H1 (cell line): ENCODE measurements at regions not wholly inside any gene's neighbourhood (a gene's known extent, or its start where the extent isn't known, plus 50 kb on each side); places are given as distances from the start of the nearest gene placed in this dataset.

Experiments
- ATF2 ChIP-seq: IDR thresholded peaks from 2 replicates; pipeline ENCODE4 v1.6.1; 2012; ENCODE audit warnings: low read length, inconsistent platforms
- CTCF ChIP-seq, 3 experiments: IDR thresholded peaks; 1 replicate in 2 of 3; 2 replicates in 1 of 3; pipeline versions ENCODE4 v1.5.1 to v1.6.1; 2011; ENCODE audit warnings: low read length in 3 of 3, mild to moderate bottlenecking in 3 of 3, inconsistent platforms in 2 of 3, low read depth in 1 of 3, moderate library complexity in 1 of 3; ENCODE audit not compliant: insufficient read depth in 1 of 3; ENCODE audit errors: control extremely low read depth in 1 of 3
- KDM1A ChIP-seq: fragments of 200-600, 300-600 bp; sonication (generic); IDR thresholded peaks from 2 replicates; pipeline ENCODE4 v1.7.1; 2016; ENCODE audit warnings: mild to moderate bottlenecking, low read length, borderline replicate concordance
- NRF1 ChIP-seq: IDR thresholded peaks from 2 replicates; pipeline ENCODE4 v1.6.1; 2011; ENCODE audit warnings: mild to moderate bottlenecking, low read depth, low read length, improper control_type of control experiment
- SIN3A ChIP-seq, 2 experiments: IDR thresholded peaks in 1 of 2; conservative IDR thresholded peaks in 1 of 2; 2 replicates each; pipeline ENCODE4 v1.6.1; 2011 to 2012; ENCODE audit warnings: low read length in 2 of 2, improper control_type of control experiment in 1 of 2, low read depth in 1 of 2, mild to moderate bottlenecking in 1 of 2
- SP4 ChIP-seq: IDR thresholded peaks from 2 replicates; pipeline ENCODE4 v1.6.1; 2012; ENCODE audit warnings: low read length, inconsistent platforms
- TAF1 ChIP-seq: IDR thresholded peaks from 2 replicates; pipeline ENCODE4 v1.6.1; 2011; ENCODE audit warnings: mild to moderate bottlenecking, low read depth, low read length

GRCh38 chr6:139508023-139508422, 133.6 kb upstream of the CITED2 start:
- TF ChIP-seq CTCF (IDR thresholded peaks at IDR 0.05; ENCODE audit: control extremely low read depth in 1 of 3, insufficient read depth in 1 of 3, low read depth in 1 of 3, low read length in 3 of 3) (no peak), SP4 (no peak), ATF2 (no peak), TAF1 (no peak), SIN3A (conservative IDR thresholded peaks at IDR 0.05 in 1 of 2, IDR thresholded peaks at IDR 0.05 in 1 of 2; ENCODE audit: low read depth in 1 of 2, low read length in 2 of 2) (no peak), NRF1 (no peak), KDM1A (no peak)
